GM19035 (cell line): ENCODE measurements at regions not wholly inside any gene's neighbourhood (a gene's known extent, or its start where the extent isn't known, plus 50 kb on each side); places are given as distances from the start of the nearest gene placed in this dataset.
"Not testable (repeated sequence)": the region's sequence is repeated elsewhere in the genome, so short reads cannot be mapped to it uniquely, and the experiment has no call there.

Experiments used
- ATAC-seq: cut with Tn5 transposase; IDR thresholded peaks from one replicate; pipeline ENCODE4 v1.9.1; 2021; ENCODE audit not compliant: unreplicated experiment

- ATAC-seq: no peak
Observed at GRCh38 chr6:168943231-168943905, 310.3 kb downstream of the THBS2 start.

GRCh38 chr6:168942646-168943045 lies 311.0 kb downstream of the THBS2 start:
- ATAC-seq: no peak

GRCh38 chr6:168941036-168941435 lies 312.6 kb downstream of the THBS2 start:
- ATAC-seq: no peak

GRCh38 chr6:168939796-168940195 lies 313.9 kb downstream of the THBS2 start:
- ATAC-seq: no peak

GRCh38 chr6:168939041-168939440 lies 314.6 kb downstream of the THBS2 start:
- ATAC-seq: no peak

- ATAC-seq: no peak
Observed at GRCh38 chr6:168938546-168938945, 315.1 kb downstream of the THBS2 start.

GRCh38 chr6:168937054-168937453 lies 316.6 kb downstream of the THBS2 start:
- no peak for ATAC-seq

- no peak for ATAC-seq
Observed at GRCh38 chr6:168935628-168936010, 318.0 kb downstream of the THBS2 start.

GRCh38 chr6:168934660-168935627 lies 318.7 kb downstream of the THBS2 start:
- no peak for ATAC-seq

- ATAC-seq: not testable (repeated sequence)
Observed at GRCh38 chr6:168932171-168932570, 321.5 kb downstream of the THBS2 start.

- not testable (repeated sequence) for ATAC-seq
Observed at GRCh38 chr6:168931072-168931471, 322.6 kb downstream of the THBS2 start.

GRCh38 chr6:168929871-168930450 lies 323.7 kb downstream of the THBS2 start:
- no peak for ATAC-seq

- ATAC-seq: no peak
Observed at GRCh38 chr6:168928012-168928411, 325.6 kb downstream of the THBS2 start.

- no peak for ATAC-seq
Observed at GRCh38 chr6:168927026-168927425, 326.6 kb downstream of the THBS2 start.

- ATAC-seq: no peak
Observed at GRCh38 chr6:168926306-168926705, 327.3 kb downstream of the THBS2 start.

GRCh38 chr6:168925671-168926070 lies 328.0 kb downstream of the THBS2 start:
- ATAC-seq: no peak

- ATAC-seq: no peak
Observed at GRCh38 chr6:168923171-168923570, 330.5 kb downstream of the THBS2 start.

GRCh38 chr6:168922436-168922835 lies 331.2 kb downstream of the THBS2 start:
- ATAC-seq: no peak

GRCh38 chr6:168920289-168920688 lies 333.4 kb downstream of the THBS2 start:
- ATAC-seq: no peak

- ATAC-seq: no peak
Observed at GRCh38 chr6:168919470-168920179, 334.0 kb downstream of the THBS2 start.

GRCh38 chr6:168916576-168917211 lies 337.0 kb downstream of the THBS2 start:
- no peak for ATAC-seq
